IPS DF 6.9 (cell line): ENCODE measurements at regions not wholly inside any gene's neighbourhood (a gene's known extent, or its start where the extent isn't known, plus 50 kb on each side); places are given as distances from the start of the nearest gene placed in this dataset.

ENCODE experiments used
- DNase-seq: peaks from one replicate; pipeline ENCODE4 v3.0.0-alpha.2; 2013; ENCODE audit warnings: low read depth, low spot score
- H3K27ac ChIP-seq: one replicate; pipeline ENCODE4 v1.5.1; 2013; ENCODE audit warnings: low read length, control low read depth
- H3K27me3 ChIP-seq: 2 replicates; pipeline ENCODE4 v1.6.1; 2013; ENCODE audit warnings: mild to moderate bottlenecking, low read length; ENCODE audit not compliant: control insufficient read depth, insufficient read depth
- H3K36me3 ChIP-seq: 2 replicates; pipeline ENCODE4 v1.6.1; 2013; ENCODE audit warnings: low read length; ENCODE audit not compliant: control insufficient read depth, insufficient read depth
- H3K4me1 ChIP-seq: 2 replicates; pipeline ENCODE4 v1.6.1; 2013; ENCODE audit warnings: low read length; ENCODE audit not compliant: control insufficient read depth, insufficient read depth
- H3K4me3 ChIP-seq: 2 replicates; pipeline ENCODE4 v1.5.1; 2013; ENCODE audit warnings: mild to moderate bottlenecking, low read length
- H3K9me3 ChIP-seq: 2 replicates; pipeline ENCODE4 v1.6.1; 2013; ENCODE audit warnings: low read length, inconsistent platforms; ENCODE audit not compliant: control insufficient read depth, insufficient read depth
- WGBS: extraction: QIAGEN DNeasy Blood & Tissue Kit; methylation state at CpG from one replicate; pipeline ENCODE4 v1.1.7; 2013; ENCODE audit warnings: mixed read lengths, missing lambda C conversion rate; ENCODE audit not compliant: insufficient read length, insufficient coverage; 5-methylcytosine and 5-hydroxymethylcytosine counted together

DNA sequence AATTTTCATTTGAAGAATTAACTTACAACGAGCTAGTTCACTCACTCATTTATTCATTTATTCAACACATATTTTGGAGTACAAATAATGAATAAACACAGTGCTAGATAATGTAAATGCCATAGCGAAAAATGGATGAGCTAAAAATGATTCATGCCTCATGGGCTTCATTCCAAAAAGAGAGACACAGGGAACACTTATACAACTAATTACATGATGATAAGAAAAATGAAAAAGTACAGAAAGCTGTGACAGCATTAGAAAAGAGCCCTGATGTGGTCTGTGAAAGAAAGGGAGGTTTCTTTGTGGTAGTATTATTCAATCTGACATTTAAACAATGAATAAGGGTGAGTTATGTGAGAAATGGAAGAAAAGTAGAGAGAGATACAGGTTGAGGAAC, 726.4 kb downstream of the AMY1C start:
- Histone ChIP-seq H3K27me3 (no peaks in the 10 kb centered on the region), H3K4me3 (no peak overlapping the region), H3K4me1 (no peaks in the 10 kb centered on the region), H3K27ac (no peak overlapping the region), H3K36me3 (no peaks in the 10 kb centered on the region), H3K9me3 (no peaks in the 10 kb centered on the region)
- no peak for DNase-seq
- WGBS = no CpG with 5 or more reads among the region's 2 CpGs

GRCh38 chr1:104488296-104489015, 738.8 kb downstream of the AMY1C start:
- Histone ChIP-seq H3K9me3 (no peaks in the 10 kb centered on the region), H3K4me1 (peaks cover 3% of the 10 kb centered on the region; the same call in 1 of the 2 replicates), H3K36me3 (no peaks in the 10 kb centered on the region), H3K27ac (no peak overlapping the region), H3K4me3 (no peak overlapping the region), H3K27me3 (peaks cover 20% of the 10 kb centered on the region)
- DNase-seq = peak; percentile 18
- no CpG with 5 or more reads among the region's 4 CpGs for WGBS

GRCh38 chr1:104526158-104526795, 776.6 kb downstream of the AMY1C start:
- Histone ChIP-seq H3K27ac (no peak overlapping the region), H3K36me3 (no peaks in the 10 kb centered on the region), H3K27me3 (no peaks in the 10 kb centered on the region), H3K4me1 (no peaks in the 10 kb centered on the region), H3K4me3 (no peak overlapping the region), H3K9me3 (no peaks in the 10 kb centered on the region)
- no peak for DNase-seq
- no CpG with 5 or more reads among the region's 2 CpGs for WGBS

DNA sequence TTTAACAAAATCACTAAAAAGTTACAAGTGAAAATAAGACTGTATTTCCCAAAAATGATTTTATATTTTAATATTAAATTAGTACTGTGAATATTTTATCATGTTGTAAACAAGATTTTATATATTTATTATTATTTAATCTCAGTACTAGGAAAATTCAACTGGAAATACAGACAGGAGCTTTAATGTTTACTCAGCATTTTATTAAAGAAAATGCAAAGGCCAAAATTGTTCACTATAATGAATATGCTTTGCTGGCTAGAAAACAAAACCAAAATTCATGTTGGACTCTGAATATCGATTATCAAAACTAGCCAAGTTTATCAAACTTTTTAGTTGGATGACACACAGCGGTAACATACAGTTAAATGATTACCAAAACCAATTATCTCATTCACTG, 782.3 kb downstream of the AMY1C start:
- WGBS = no CpG with 5 or more reads among the region's 2 CpGs

GRCh38 chr1:104574620-104575019, 824.9 kb downstream of the AMY1C start:
- no CpG with 5 or more reads among the region's 2 CpGs for WGBS
- no peak overlapping the region for H3K4me3 ChIP-seq
- H3K36me3 ChIP-seq = no peaks in the 10 kb centered on the region
- H3K9me3 ChIP-seq = no peaks in the 10 kb centered on the region
- no peaks in the 10 kb centered on the region for H3K4me1 ChIP-seq
- H3K27ac ChIP-seq = no peak overlapping the region
- no peak for DNase-seq
- no peaks in the 10 kb centered on the region for H3K27me3 ChIP-seq

More for the DNA sequence above, 782.3 kb downstream of the AMY1C start:
- Histone ChIP-seq H3K27ac (no peak overlapping the region), H3K9me3 (no peaks in the 10 kb centered on the region), H3K36me3 (no peaks in the 10 kb centered on the region), H3K4me3 (no peak overlapping the region), H3K4me1 (no peaks in the 10 kb centered on the region), H3K27me3 (no peaks in the 10 kb centered on the region)
- no peak for DNase-seq

GRCh38 chr1:104592926-104593325, 843.2 kb downstream of the AMY1C start:
- H3K4me3 ChIP-seq = no peak overlapping the region
- H3K9me3 ChIP-seq = no peaks in the 10 kb centered on the region
- H3K27ac ChIP-seq = no peak overlapping the region
- H3K27me3 ChIP-seq = no peaks in the 10 kb centered on the region
- DNase-seq = no peak
- no peaks in the 10 kb centered on the region for H3K36me3 ChIP-seq
- WGBS = no CpG with 5 or more reads among the region's 3 CpGs
- 0 out of 2 replicates have a peak, but pooled peaks cover 1% of the 10 kb centered on the region for H3K4me1 ChIP-seq

- no peak overlapping the region for H3K27ac ChIP-seq
- DNase-seq = no peak
These were observed 843.9 kb downstream of the AMY1C start for GRCh38 chr1:104593413-104594187.

DNA sequence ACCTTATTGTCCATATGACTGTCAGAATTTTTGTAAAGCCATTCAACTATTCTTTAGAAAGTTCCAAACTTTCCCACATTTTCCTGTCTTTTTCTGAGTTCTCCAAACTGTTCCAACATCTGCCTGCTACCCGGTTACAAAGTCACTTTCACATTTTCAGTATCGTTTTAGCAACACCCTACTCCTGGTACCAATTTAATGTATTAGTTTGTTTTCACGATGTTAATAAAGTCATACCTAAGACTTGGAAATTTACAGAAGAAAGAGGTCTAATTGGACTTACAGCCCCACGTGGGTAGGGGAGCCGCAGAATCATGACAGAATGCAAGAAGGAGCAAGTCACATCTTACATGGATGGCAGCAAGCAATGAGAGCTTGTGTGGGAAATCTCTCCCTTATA, 867.8 kb downstream of the AMY1C start:
- H3K4me3 ChIP-seq = no peak overlapping the region
- H3K27me3 ChIP-seq = no peaks in the 10 kb centered on the region
- H3K4me1 ChIP-seq = no peaks in the 10 kb centered on the region
- H3K27ac ChIP-seq = no peak overlapping the region
- no peaks in the 10 kb centered on the region for H3K36me3 ChIP-seq
- H3K9me3 ChIP-seq = no peaks in the 10 kb centered on the region
- no peak for DNase-seq
- WGBS = no CpG with 5 or more reads among the region's 5 CpGs

More at GRCh38 chr1:104593413-104594187, 843.9 kb downstream of the AMY1C start:
- Histone ChIP-seq H3K4me3 (no peak overlapping the region), H3K36me3 (no peaks in the 10 kb centered on the region), H3K4me1 (0 out of 2 replicates have a peak, but pooled peaks cover 1% of the 10 kb centered on the region), H3K27me3 (no peaks in the 10 kb centered on the region), H3K9me3 (no peaks in the 10 kb centered on the region)
- WGBS = no CpG with 5 or more reads among the region's 4 CpGs

DNA sequence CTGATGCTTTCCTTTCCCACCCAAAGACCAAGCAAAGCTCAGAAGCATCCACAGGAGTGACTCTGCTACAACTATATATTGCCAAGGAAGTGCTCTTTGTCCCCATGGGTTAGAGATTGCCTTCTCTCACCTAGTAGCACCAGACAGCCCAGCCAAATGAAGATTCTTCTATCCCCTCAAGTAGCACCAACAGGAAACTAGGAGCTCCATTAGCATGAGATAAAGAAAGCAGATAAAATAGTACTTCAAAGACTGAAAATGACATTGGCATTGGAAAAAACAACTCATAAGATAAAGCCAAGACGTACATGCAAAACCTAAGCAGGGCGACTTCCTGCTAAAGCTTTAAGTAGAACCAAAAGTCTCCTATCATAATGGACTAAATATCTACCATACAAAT, 871.5 kb downstream of the AMY1C start:
- no CpG with 5 or more reads among the region's 2 CpGs for WGBS
- no peak for DNase-seq
- no peak overlapping the region for H3K27ac ChIP-seq
- H3K4me1 ChIP-seq = no peaks in the 10 kb centered on the region
- H3K4me3 ChIP-seq = no peak overlapping the region
- H3K36me3 ChIP-seq = no peaks in the 10 kb centered on the region
- no peaks in the 10 kb centered on the region for H3K9me3 ChIP-seq
- no peaks in the 10 kb centered on the region for H3K27me3 ChIP-seq

GRCh38 chr1:104624538-104624937, 874.8 kb downstream of the AMY1C start:
- Histone ChIP-seq H3K4me1 (no peaks in the 10 kb centered on the region), H3K9me3 (no peaks in the 10 kb centered on the region), H3K27me3 (no peaks in the 10 kb centered on the region), H3K36me3 (no peaks in the 10 kb centered on the region), H3K27ac (no peak overlapping the region), H3K4me3 (no peak overlapping the region)
- DNase-seq = no peak
- no CpG with 5 or more reads among the region's 1 CpG for WGBS
